GM21381 (cell line): ENCODE measurements at regions not wholly inside any gene's neighbourhood (a gene's known extent, or its start where the extent isn't known, plus 50 kb on each side); places are given as distances from the start of the nearest gene placed in this dataset.
"Not testable (repeated sequence)": the region's sequence is repeated elsewhere in the genome, so short reads cannot be mapped to it uniquely, and the experiment has no call there.

Source experiments
- ATAC-seq: cut with Tn5 transposase; IDR thresholded peaks from one replicate; pipeline ENCODE4 v1.9.1; 2021; ENCODE audit warnings: mild to moderate bottlenecking, moderate library complexity; ENCODE audit not compliant: unreplicated experiment

DNA sequence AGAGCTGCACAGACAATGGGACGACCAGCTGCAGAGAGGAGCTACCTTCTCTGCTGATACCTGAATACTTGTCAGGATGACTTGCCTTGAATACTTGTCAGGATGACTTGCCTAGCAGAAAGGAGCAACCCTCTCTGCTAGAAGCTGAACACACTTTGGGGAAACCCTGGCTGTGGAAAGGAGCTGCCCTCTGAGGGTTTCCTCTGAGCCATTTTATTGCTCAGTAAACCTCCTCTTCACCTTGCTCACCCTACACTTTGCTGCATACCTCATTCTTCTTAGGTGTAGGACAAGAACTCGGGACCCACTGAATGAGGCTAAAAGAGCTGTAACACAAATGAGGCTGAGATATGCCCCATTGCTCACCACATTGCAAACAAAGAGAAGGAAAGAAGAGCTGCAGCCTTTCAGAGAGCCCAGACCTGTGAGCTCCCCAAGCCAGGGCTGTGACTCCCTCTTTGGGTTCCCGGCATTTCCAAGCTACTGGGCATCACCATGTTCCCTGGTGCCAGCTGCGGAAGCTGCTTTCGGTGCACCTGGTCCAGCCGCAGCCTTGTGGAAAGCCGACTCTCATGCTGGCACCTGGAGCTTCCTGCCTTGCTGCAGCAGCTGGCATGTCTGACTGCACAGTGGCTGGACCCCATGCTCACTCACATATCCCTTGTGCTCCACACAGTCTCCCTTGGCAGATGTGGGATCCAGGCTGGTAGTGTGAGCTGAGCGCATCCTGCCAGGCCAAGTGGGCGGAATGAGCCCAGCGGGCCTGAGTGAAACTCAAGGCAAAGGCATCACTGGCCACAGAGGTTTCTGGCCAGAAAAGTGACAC, 106.7 kb upstream of the AHI1 start:
- ATAC-seq, result no peak

DNA sequence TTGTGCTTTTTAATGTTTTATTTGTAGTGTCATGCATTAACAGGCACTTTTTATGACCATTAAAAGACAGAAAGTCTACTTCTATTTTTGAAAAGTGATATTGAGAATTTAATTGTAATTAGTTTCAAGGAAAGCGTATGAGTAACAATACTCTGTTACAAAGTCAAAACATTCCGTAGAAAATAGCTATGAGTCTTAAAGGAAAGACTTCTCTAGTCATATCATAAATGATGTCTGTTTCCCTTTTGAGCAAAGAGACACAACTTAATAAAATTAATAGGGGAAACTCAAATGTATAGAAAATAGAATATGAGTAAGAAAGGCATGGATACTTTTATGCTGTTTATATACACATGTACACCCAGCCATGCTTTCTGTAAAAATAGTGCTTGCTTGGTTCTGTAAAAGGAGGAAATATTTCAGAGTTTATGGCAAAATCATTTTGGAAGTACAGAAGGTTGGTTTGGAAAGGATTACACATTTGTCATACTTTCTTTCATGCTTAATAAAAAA, 107.8 kb upstream of the AHI1 start:
- ATAC-seq, result no peak

DNA sequence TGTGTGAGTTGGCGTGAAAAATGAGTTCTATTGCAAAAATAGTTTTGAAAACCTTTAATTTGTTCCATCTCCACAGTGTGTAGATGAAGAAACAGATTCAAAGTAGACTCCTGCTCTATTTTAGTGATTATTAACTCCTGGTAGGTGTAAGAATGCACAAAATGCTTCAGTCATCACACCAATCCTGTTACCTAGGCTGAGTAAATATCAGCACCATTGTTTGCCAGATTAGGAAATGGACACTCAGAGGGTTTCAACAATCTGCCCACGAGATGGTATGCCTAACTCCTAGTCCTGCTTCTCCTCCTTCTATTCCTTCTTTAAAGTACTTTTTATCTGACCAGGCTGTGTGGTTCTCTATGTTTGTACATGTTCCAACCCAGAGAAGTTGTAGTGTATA, 108.9 kb upstream of the AHI1 start:
- ATAC-seq, result no peak

- ATAC-seq, result no peak
Measured at GRCh38 chr6:135608031-135608430, 110.5 kb upstream of the AHI1 start.

DNA sequence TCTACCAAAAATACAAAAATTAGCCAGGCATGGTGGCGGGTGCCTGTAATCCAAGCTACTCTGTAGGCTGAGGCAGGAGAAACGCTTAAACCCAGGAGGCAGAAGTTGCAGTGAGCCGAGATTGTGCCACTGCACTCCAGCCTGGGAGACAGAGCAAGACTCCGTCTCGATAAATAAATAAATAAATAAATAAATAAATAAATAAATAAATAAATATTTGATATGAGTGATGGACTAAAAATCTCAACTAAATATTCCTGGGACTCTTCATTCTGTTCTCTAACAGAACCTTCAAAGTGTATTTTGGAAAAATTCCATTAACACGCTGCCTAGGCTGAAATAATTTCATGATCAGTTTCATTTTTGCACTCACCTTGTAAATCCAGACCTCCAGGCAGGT, 112.7 kb upstream of the AHI1 start:
- not testable (repeated sequence) for ATAC-seq

- ATAC-seq, result no peak
Measured at GRCh38 chr6:135616655-135617054, 119.1 kb upstream of the AHI1 start.

DNA sequence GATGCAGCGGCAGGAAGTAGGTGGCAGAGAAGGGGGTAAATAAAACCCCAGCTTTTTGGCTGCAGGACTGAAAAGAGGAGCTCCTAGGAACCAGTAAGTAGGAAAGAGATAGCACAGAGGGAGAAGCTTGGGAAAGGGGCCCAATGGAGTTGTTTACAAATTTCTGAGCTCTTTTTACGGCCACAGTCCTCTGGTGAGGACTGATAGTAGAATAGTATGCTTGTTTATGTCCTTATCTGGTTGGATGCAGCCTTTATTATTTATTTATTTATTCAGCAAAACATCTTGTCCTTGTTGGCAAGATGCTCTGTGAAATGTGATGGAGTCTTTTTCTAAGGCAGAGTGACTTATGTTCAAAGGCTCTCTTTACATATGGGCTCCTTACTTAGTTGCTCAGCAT, 119.7 kb upstream of the AHI1 start:
- ATAC-seq, result no peak

DNA sequence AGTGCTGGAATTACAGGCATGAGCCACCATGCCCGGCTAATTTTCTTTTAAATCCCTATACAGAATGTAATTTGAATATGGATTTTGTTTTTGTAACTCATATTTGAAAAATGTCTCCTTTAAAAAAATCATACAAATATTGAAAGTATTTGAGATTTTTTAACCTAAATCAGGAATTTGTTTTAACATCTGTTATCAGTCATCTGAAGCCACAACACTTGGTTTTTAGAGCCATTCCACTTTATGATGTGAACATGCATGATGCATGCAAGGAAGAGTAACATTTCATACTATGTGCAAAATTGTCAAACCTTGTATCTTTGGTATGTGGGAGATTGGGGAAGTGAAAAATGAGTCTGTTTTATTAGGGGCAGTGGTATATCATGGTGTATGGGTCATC, 124.5 kb upstream of the AHI1 start:
- no peak for ATAC-seq

GRCh38 chr6:135623979-135624378, 126.4 kb upstream of the AHI1 start:
- no peak for ATAC-seq

DNA sequence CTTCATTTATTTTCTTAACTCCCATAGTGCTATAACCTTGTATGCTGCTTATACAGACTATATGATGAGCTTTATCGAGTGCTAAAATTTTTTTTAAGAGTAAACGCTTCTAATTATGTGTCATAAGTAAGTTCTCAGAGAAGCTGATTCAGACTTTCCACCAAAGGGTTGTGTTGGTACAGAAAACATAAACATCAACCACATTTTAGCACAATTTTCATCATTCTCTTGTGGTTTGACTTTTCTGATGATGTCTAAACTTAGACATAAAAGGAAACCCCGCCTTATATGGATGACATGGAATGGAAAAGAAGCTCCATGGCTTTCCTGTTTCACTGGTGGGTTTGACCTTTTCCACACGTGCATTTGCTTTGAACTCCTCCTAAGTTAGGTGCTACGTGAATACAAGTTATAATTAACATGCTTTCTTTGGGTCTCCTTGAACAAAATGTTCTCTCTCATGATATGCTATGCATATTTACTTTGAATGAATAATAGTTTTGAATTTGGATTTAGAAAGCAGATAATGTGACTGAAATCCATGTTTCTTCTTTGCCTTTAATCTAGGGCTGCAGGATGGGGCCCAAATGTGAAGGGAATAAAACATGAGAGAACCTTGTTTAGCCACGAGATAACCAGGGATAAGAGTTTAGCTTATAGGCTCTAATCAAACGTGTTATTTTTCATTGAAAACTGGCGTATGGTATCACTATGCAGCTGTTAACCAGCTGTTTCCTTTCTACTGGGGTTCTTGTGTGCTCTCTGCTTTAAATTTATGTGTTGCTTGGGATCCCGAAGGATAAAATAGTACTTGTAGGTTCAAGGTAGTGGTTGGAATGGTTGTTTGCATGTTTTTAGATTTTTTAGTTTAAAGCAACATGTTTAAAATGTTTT, 127.1 kb upstream of the AHI1 start:
- ATAC-seq, result no peak

- not testable (repeated sequence) for ATAC-seq
Measured at GRCh38 chr6:135626001-135626400, 128.5 kb upstream of the AHI1 start.

GRCh38 chr6:135627092-135627715, 129.7 kb upstream of the AHI1 start:
- ATAC-seq, result peak; percentile 76

- ATAC-seq, result no peak
Measured at GRCh38 chr6:135630789-135631376, 133.3 kb upstream of the AHI1 start.

DNA sequence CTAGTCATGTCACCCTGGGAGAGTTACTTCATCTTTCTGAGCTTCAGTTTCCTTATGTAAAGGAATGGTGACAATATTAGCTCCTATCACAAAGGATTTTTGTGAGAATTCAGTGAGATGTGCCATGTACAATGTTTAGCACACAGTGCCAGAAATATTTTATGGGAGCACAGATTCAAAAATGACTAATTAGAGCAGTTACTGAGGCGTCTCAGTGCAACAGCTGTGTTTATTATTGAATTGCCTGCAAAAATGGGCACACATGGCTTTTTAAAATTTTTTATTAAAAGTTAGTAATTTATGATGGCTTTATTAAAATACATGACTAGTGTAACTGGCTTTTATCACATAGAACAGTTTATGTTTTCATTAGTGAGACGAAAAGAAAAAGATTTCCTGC, 134.3 kb upstream of the AHI1 start:
- ATAC-seq, result no peak

GRCh38 chr6:135633573-135633972, 136.0 kb upstream of the AHI1 start:
- ATAC-seq, result no peak

- no peak for ATAC-seq
Measured at GRCh38 chr6:135637701-135638100, 140.2 kb upstream of the AHI1 start.

DNA sequence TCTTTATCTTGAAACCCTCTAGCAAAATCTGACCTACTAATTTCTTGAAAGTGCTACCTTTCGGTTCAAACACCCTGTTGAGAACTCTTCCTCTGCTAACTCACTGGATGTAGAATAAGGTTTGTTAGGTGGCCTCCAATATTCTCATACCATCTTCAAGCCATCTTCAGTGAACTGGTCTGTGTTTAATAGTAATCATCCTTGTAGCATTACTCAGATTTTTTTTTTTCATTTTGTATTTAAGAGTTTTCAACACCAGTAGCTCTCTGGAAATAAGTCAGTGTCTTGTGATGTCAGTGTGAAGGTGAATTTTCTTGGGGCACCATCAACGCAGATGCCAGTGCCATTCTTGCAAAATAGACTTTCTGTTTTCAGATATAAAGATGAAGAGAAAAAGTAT, 140.6 kb upstream of the AHI1 start:
- ATAC-seq, result no peak

DNA sequence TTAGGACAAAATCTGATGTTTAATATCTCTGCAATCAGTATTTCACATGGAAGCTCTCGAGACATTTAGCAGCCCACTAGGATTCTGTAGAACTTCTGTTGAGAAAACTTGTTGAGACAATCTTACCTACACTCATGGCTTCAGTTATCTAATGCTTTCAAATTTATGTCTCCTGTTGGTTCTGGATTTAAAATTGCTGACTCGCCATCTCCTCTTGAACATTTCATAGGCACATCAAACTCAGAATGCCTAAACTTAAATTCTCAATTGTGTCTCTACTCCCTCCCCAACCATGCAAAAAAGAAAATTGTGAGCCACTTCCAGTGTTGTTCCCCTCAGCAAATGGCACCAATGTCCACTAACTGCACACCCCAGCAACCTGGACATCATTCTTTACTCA, 142.5 kb upstream of the AHI1 start:
- ATAC-seq, result no peak

- ATAC-seq, result no peak
Measured at GRCh38 chr6:135640449-135641111, 143.0 kb upstream of the AHI1 start.

DNA sequence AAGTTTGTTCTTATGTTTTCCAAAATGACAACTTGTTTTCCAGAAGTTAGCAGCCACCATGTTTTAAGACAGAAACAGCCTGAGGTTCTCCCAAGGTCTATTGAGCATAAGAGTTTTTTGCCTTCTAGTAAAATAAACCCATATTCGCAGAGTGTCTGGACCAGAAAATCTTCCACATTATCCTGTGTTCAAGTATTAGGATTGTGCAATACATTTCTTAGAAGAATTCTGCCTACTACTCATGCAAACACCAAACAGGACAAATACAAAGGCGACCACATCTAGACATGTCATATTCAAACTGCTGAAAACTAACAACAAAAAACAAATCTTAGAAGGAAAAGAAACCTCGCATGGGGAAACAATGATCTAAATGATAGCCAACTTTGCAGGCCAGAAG, 145.4 kb upstream of the AHI1 start:
- ATAC-seq, result no peak
